Testis (tissue), 2 donors: ENCODE measurements at regions not wholly inside any gene's neighbourhood (a gene's known extent, or its start where the extent isn't known, plus 50 kb on each side); places are given as distances from the start of the nearest gene placed in this dataset.

ENCODE experiments used
- DNase-seq: peaks from one replicate; pipeline ENCODE4 v3.0.0-alpha.2; 2019
- H3K27ac ChIP-seq, 2 donors: fragments of 200-600 bp; sonication (generic); one replicate each; pipeline ENCODE4 v1.5.1; 2019
- H3K27me3 ChIP-seq: fragments of 200-600 bp; sonication (generic); one replicate; pipeline ENCODE4 v1.5.1; 2019
- H3K36me3 ChIP-seq: fragments of 200-600 bp; sonication (generic); one replicate; pipeline ENCODE4 v1.5.1; 2017; ENCODE audit warnings: low read depth; ENCODE audit errors: missing control alignments
- H3K4me1 ChIP-seq: fragments of 200-600 bp; sonication (generic); one replicate; pipeline ENCODE4 v1.5.1; 2019
- H3K4me3 ChIP-seq, 2 donors: fragments of 200-600 bp; sonication (generic); one replicate each; pipeline ENCODE4 v1.5.1; 2017 to 2019
- H3K9me3 ChIP-seq: fragments of 200-600 bp; sonication (generic); one replicate; pipeline ENCODE4 v1.5.1; 2017
- CTCF ChIP-seq, 3 experiments: fragments of 450-650 bp in 2 of 3; fragments of 200-600 bp in 1 of 3; sonication (generic) in 1 of 3; IDR thresholded peaks; one replicate each; pipeline ENCODE4 v1.5.1; 2016 to 2019; ENCODE audit warnings: antibody characterized with exemption in 3 of 3, mild to moderate bottlenecking in 2 of 3, moderate library complexity in 1 of 3
- POLR2A ChIP-seq: fragments of 450-650 bp; IDR thresholded peaks from one replicate; pipeline ENCODE4 v1.6.1; 2017; ENCODE audit warnings: antibody characterized with exemption, mild to moderate bottlenecking, moderate library complexity
- WGBS, 2 donors: methylation state at CpG; one replicate each; pipeline ENCODE4 v1.1.5; 2018; 5-methylcytosine and 5-hydroxymethylcytosine counted together
- intact Hi-C: fragments of 100-400 bp; cut with DNase I; formaldehyde crosslinking; loops from one replicate; pipeline ENCODE4 v1.15.1; 2023; ENCODE audit warnings: low total_unique reads

DNA sequence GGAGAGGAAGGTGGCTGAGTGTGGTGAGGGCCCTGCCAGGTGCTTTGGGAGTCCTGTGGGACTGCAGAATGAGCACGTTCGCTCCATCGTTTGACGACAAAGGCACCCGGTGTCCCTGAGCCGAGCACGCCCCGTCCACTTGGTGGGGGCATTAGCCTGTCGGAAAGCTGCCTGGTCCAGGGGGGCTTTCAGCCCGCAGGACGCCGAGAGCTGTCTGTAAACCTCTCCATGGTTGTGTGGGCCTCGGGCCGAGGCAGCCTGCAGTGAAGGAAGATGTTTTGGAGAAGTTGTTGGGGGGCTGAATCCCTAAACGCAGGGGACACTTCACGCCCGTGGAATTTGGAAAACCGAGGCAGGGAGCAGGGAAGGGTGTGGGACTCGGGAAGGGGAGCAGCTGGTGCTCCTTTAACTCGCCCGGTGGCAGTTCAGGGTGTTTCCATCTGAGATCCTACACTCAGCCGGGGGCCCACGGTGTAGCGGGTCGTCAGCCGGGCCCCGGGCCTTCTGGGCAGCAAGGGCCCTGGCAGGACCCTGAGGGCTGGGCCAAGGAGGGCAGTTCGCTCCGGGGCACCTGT is 53.8 kb downstream of the MRPL36 start:
- H3K27ac ChIP-seq, result no peak overlapping the region
- H3K4me1 ChIP-seq, result no peaks in the 10 kb centered on the region
- no peaks in the 10 kb centered on the region for H3K36me3 ChIP-seq
- 59% methylated on average over 16 to 29 of the region's 29 CpGs for WGBS, 2 donors
- intact Hi-C loops, result no loop called here
- H3K27me3 ChIP-seq, result no peaks in the 10 kb centered on the region
- H3K9me3 ChIP-seq, result no peaks in the 10 kb centered on the region
- peak overlapping the region; percentile 52 to 64 for H3K4me3 ChIP-seq
- TF ChIP-seq CTCF (IDR thresholded peaks at IDR 0.05) (no peak), POLR2A (no peak)
- no peak for DNase-seq

DNA sequence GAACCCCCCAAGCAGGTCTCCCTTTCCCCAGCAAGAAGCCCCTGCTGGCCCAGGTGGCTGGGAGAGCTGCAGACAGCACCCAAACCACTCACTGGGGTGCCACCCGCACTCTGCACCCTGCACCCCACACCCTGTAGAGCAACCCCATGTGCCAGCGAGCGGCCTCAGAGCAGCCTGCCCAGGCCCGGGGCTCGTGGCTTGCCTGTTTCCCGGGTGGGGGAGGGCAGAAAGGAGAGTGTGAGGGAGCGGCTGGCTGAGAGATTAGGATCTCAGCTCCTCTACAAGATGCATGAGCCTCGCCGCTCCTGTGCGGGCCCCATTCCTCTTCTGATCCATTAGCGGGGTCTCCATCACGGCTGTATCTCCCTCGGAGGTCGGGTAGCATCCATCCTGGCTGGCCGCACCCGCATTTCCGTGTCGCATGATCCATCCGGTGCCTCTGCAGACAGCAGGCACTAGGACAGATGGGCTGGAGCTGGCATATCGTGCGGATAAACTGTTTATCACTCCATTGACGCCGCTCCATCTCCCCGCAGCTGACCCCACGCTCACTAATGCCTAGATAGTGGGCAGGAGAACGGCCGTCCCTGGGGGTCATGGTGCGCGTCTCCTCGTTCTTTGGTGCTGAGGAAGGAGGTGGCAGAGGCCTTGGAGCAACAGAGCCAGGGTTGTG is 54.4 kb downstream of the MRPL36 start:
- WGBS, 2 donors, result 54 to 60% methylated on average over 28 to 30 of the region's 30 CpGs
- Histone ChIP-seq H3K9me3 (no peaks in the 10 kb centered on the region), H3K4me1 (no peaks in the 10 kb centered on the region), H3K27ac (no peak overlapping the region), H3K27me3 (no peaks in the 10 kb centered on the region), H3K36me3 (no peaks in the 10 kb centered on the region), H3K4me3 (peak overlapping the region in 1 of 2 donors; percentile 64)
- no peak for DNase-seq
- TF ChIP-seq CTCF (IDR thresholded peaks at IDR 0.05), result no peak
- TF ChIP-seq POLR2A, result no peak
- intact Hi-C loops, result no loop called here

- H3K9me3 ChIP-seq, result no peaks in the 10 kb centered on the region
- DNase-seq, result no peak
- TF ChIP-seq POLR2A, result no peak
- H3K4me3 ChIP-seq, result no peak overlapping the region
- WGBS, 2 donors, result 71 to 81% methylated on average over 11 to 21 of the region's 21 CpGs
- intact Hi-C loops, result no loop called here
- no peak overlapping the region for H3K27ac ChIP-seq
- H3K36me3 ChIP-seq, result no peaks in the 10 kb centered on the region
- H3K27me3 ChIP-seq, result no peaks in the 10 kb centered on the region
- no peaks in the 10 kb centered on the region for H3K4me1 ChIP-seq
Measured at GRCh38 chr5:1744393-1745122, 55.1 kb downstream of the MRPL36 start.

- no peak for DNase-seq
- intact Hi-C loops, result no loop called here
- 79 to 82% methylated on average over 5 of the region's 5 CpGs for WGBS, 2 donors
Measured at GRCh38 chr5:1743769-1744085, 55.9 kb downstream of the MRPL36 start.

More at GRCh38 chr5:1743769-1744085, 55.9 kb downstream of the MRPL36 start:
- Histone ChIP-seq H3K4me3 (no peak overlapping the region), H3K36me3 (no peaks in the 10 kb centered on the region), H3K4me1 (no peaks in the 10 kb centered on the region), H3K9me3 (no peaks in the 10 kb centered on the region), H3K27ac (no peak overlapping the region), H3K27me3 (no peaks in the 10 kb centered on the region)
- TF ChIP-seq POLR2A, result no peak
- no peak for TF ChIP-seq CTCF (IDR thresholded peaks at IDR 0.05)
